ENCODE measurements at regions not wholly inside any gene's neighbourhood (a gene's known extent, or its start where the extent isn't known, plus 50 kb on each side); places are given as distances from the start of the nearest gene placed in this dataset.

- ATAC-seq, result no peak
- TF ChIP-seq CSDC2 (CRISPR knock-in tag; IDR thresholded peaks at IDR 0.05), result no peak
These were observed 72.4 kb upstream of the NHSL1 start for GRCh38 chr6:138571585-138572166.

- ATAC-seq, result peak; percentile 54
These were observed 73.0 kb upstream of the NHSL1 start for GRCh38 chr6:138572167-138572875.

GRCh38 chr6:138572885-138573284 is 73.6 kb upstream of the NHSL1 start:
- ATAC-seq, result no peak
- no peak for TF ChIP-seq TCF4 (CRISPR knock-in tag; IDR thresholded peaks at IDR 0.05; ENCODE audit: borderline replicate concordance)
- TF ChIP-seq ZNF70 (CRISPR knock-in tag; IDR thresholded peaks at IDR 0.05), result no peak
- no peak for TF ChIP-seq ZFP3 (CRISPR knock-in tag; IDR thresholded peaks at IDR 0.05)
- TF ChIP-seq ZNF565 (CRISPR knock-in tag; conservative IDR thresholded peaks at IDR 0.05; ENCODE audit: low read depth), result no peak
- no peak for TF ChIP-seq ISL1 (CRISPR knock-in tag; IDR thresholded peaks at IDR 0.05)
- no peak for TF ChIP-seq GLIS3 (CRISPR knock-in tag; IDR thresholded peaks at IDR 0.05)
- no peak for TF ChIP-seq PATZ1 (CRISPR knock-in tag; IDR thresholded peaks at IDR 0.05; ENCODE audit: borderline replicate concordance)

More at GRCh38 chr6:138572167-138572875, 73.0 kb upstream of the NHSL1 start:
- TF ChIP-seq RARB (CRISPR knock-in tag; IDR thresholded peaks at IDR 0.05), result no peak
- no peak for TF ChIP-seq POU6F1 (CRISPR knock-in tag; IDR thresholded peaks at IDR 0.05; ENCODE audit: borderline replicate concordance, low read depth)
- TF ChIP-seq BACH2 (CRISPR knock-in tag; IDR thresholded peaks at IDR 0.05; ENCODE audit: borderline replicate concordance), result no peak
- no peak for TF ChIP-seq ZFP3 (CRISPR knock-in tag; IDR thresholded peaks at IDR 0.05)
- TF ChIP-seq PPARA (CRISPR knock-in tag; IDR thresholded peaks at IDR 0.05; ENCODE audit: borderline replicate concordance), result no peak
- TF ChIP-seq CSRNP3 (CRISPR knock-in tag; IDR thresholded peaks at IDR 0.05), result no peak
- no peak for TF ChIP-seq ZNF70 (CRISPR knock-in tag; IDR thresholded peaks at IDR 0.05)
- TF ChIP-seq ZNF565 (CRISPR knock-in tag; conservative IDR thresholded peaks at IDR 0.05; ENCODE audit: low read depth), result no peak
- TF ChIP-seq TSHZ2 (CRISPR knock-in tag; IDR thresholded peaks at IDR 0.05), result no peak
- TF ChIP-seq CSDC2 (CRISPR knock-in tag; IDR thresholded peaks at IDR 0.05), result no peak
- no peak for TF ChIP-seq ISL1 (CRISPR knock-in tag; IDR thresholded peaks at IDR 0.05)
- TF ChIP-seq ESRRG (CRISPR knock-in tag; IDR thresholded peaks at IDR 0.05), result no peak
- TF ChIP-seq PATZ1 (CRISPR knock-in tag; IDR thresholded peaks at IDR 0.05; ENCODE audit: borderline replicate concordance), result no peak
- TF ChIP-seq ZC3H10 (CRISPR knock-in tag; IDR thresholded peaks at IDR 0.05), result no peak
- no peak for TF ChIP-seq TCF4 (CRISPR knock-in tag; IDR thresholded peaks at IDR 0.05; ENCODE audit: borderline replicate concordance)
- TF ChIP-seq GLIS3 (CRISPR knock-in tag; IDR thresholded peaks at IDR 0.05), result no peak
- TF ChIP-seq TOX (CRISPR knock-in tag; IDR thresholded peaks at IDR 0.05; ENCODE audit: borderline replicate concordance), result no peak
- no peak for TF ChIP-seq OSR1 (CRISPR knock-in tag; IDR thresholded peaks at IDR 0.05)
- no peak for TF ChIP-seq SNAI2 (CRISPR knock-in tag; IDR thresholded peaks at IDR 0.05)
